HG03558 (cell line): ENCODE measurements at regions not wholly inside any gene's neighbourhood (a gene's known extent, or its start where the extent isn't known, plus 50 kb on each side); places are given as distances from the start of the nearest gene placed in this dataset.
"Not testable (repeated sequence)": the region's sequence is repeated elsewhere in the genome, so short reads cannot be mapped to it uniquely, and the experiment has no call there.

Source experiments
- ATAC-seq: cut with Tn5 transposase; IDR thresholded peaks from one replicate; pipeline ENCODE4 v1.9.1; 2021; ENCODE audit warnings: moderate number of reproducible peaks; ENCODE audit not compliant: unreplicated experiment; ENCODE audit errors: extremely low read depth

DNA sequence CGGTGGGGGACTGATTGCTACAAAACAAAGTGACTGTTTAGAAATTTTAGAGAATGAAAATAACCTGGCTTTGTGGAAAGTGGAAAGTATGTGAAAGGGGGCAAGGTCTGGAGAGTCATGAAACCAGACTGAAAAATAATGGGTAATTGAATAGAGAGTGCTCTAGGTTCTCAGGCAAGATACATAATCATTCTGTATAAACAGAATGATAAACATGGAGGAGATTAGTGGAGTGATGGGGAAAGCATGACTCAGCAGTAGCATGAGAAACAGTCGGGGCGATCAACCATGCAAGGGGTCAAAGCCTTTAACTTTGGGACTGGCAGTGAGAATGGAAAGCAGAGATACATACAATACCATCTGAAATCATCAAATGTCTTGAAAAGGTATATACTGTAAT is 332.5 kb downstream of the CCER1 start:
- ATAC-seq, result no peak

GRCh38 chr12:90621927-90622326 is 333.0 kb downstream of the CCER1 start:
- no peak for ATAC-seq

DNA sequence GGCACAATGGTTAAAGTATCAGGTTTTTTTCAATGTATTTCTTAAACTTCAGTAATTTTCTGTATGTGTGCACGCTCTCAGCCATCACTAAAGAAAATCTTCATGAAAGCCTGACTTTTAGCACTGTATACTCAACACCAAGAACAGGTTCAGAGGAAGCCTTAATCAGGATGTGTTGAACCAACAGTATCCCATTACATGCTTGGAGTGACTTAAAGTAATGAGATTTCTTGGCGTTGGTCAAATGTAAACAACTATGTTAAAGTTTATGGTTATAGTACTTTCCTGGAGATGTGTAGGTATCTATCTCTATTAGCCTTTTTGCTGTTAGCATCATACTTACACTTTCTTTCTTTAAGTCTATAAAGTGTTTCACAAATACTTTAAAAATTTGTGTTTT is 335.0 kb downstream of the CCER1 start:
- no peak for ATAC-seq

- no peak for ATAC-seq
These were observed 336.4 kb downstream of the CCER1 start for GRCh38 chr12:90618586-90618985.

GRCh38 chr12:90611891-90612290 is 343.1 kb downstream of the CCER1 start:
- ATAC-seq, result no peak

GRCh38 chr12:90611048-90611447 is 343.9 kb downstream of the CCER1 start:
- ATAC-seq, result no peak

GRCh38 chr12:90593596-90594295 is 361.2 kb downstream of the CCER1 start:
- no peak for ATAC-seq

DNA sequence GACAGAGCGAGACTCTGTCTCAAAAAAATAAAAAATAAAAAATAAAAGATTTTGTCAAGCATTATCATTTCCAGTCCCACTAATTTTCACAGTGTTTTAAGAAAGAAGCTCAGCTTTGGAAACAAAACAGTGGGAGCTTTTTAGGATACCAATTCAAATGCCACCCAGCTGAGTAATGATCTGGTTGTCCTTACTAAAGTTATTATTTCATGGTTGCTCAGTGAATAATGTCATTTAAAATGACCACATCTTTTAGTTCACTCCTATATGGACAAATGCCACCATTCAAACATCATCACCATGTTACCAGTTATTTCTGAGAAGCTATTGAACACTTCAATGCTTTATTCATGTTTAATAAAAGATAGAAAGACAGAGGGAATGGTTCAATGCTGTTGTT is 365.0 kb downstream of the CCER1 start:
- no peak for ATAC-seq

GRCh38 chr12:90585640-90586304 is 369.2 kb downstream of the CCER1 start:
- no peak for ATAC-seq

GRCh38 chr12:90576707-90577106 is 378.3 kb downstream of the CCER1 start:
- ATAC-seq, result no peak

GRCh38 chr12:90575995-90576394 is 379.0 kb downstream of the CCER1 start:
- ATAC-seq, result no peak

- no peak for ATAC-seq
These were observed 380.3 kb downstream of the CCER1 start for GRCh38 chr12:90574676-90575075.

- ATAC-seq, result no peak
These were observed 382.2 kb downstream of the CCER1 start for GRCh38 chr12:90572778-90573177.

- ATAC-seq, result no peak
These were observed 385.3 kb downstream of the CCER1 start for GRCh38 chr12:90569685-90570084.

GRCh38 chr12:90562671-90563070 is 392.3 kb downstream of the CCER1 start:
- no peak for ATAC-seq

GRCh38 chr12:90548595-90548994 is 406.4 kb downstream of the CCER1 start:
- ATAC-seq, result no peak

DNA sequence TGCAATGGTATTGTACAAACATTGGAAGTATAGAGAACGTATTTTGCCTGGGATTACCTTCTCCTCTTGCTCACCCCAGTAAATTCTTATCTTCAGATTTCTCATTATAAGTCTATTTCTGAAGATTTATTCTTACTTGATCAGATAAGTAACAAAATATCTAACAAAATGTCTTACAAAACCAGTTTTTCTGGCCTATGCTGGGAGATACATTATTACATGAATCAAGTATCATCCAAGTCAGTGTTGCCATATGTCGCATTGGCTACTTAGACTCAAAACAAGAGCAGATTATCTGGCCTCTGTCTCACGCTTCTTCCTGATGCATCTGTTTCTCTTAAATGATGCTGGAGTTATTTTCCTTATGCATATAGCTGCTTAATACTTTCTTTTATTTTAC is 408.5 kb downstream of the CCER1 start:
- no peak for ATAC-seq

GRCh38 chr12:90543841-90544240 is 411.1 kb downstream of the CCER1 start:
- ATAC-seq, result no peak

GRCh38 chr12:90543374-90543773 is 411.6 kb downstream of the CCER1 start:
- ATAC-seq, result no peak

DNA sequence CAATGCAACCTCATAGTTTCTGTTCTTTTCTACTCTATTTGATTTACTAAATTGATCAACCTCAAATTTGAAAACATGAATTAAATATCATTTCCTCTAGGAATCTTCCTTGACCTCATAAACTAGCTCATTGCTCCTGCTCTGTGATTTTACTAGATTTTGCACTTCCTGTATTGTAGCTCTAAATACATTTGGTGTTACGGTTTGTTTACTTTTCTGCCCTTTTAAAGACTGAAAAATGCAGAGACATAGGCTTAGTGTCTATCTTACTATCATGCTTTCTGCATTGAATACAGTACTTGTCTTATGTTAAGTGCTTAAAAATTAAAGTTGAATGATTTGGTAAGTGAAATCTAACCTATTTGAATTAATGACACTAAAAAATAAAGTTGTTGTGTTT is 412.1 kb downstream of the CCER1 start:
- ATAC-seq, result not testable (repeated sequence)

DNA sequence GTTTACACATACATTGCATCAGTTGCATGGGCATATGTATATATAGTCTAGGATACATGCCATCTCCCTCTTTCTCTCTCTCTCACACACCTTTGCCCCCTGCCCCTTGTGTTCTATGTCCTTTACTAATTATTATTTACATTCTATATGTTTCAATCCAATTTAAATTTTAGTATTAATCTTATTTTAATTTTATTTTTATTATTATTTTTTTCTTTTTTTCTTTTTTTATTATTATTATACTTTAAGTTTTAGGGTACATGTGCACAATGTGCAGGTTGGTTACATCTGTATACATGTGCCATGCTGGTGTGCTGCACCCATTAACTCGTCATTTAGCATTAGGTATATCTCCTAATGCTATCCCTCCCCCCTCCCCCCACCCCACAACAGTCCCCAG is 421.1 kb downstream of the CCER1 start:
- ATAC-seq, result not testable (repeated sequence)
